ENCODE measurements at regions not wholly inside any gene's neighbourhood (a gene's known extent, or its start where the extent isn't known, plus 50 kb on each side); places are given as distances from the start of the nearest gene placed in this dataset.

- TF ChIP-seq CTCF (conservative IDR thresholded peaks at IDR 0.05; ENCODE audit: low read depth, low read length) (no peak), EZH2 (IDR thresholded peaks at IDR 0.05; ENCODE audit: borderline replicate concordance, low read depth, low read length, poor library complexity, severe bottlenecking) (no peak)
Observed at GRCh38 chr16:26493751-26494150, 573.0 kb upstream of the C16orf82 start.
